HepG2 (cell line): ENCODE measurements at regions not wholly inside any gene's neighbourhood (a gene's known extent, or its start where the extent isn't known, plus 50 kb on each side); places are given as distances from the start of the nearest gene placed in this dataset.

Experiments
- HOXA5 ChIP-seq: sonication (generic); formaldehyde crosslinking; IDR thresholded peaks from 2 replicates; pipeline ENCODE4 v1.4.0; 2020; ENCODE audit warnings: missing genetic modification reagents
- ISL2 ChIP-seq: sonication (generic); formaldehyde crosslinking; IDR thresholded peaks from 2 replicates; pipeline ENCODE4 v1.5.0; 2020; ENCODE audit warnings: missing genetic modification reagents
- KAT7 ChIP-seq: IDR thresholded peaks from 2 replicates; pipeline ENCODE4 v1.6.1; 2018; ENCODE audit warnings: borderline replicate concordance, missing compliant biosample characterization
- KDM3A ChIP-seq: IDR thresholded peaks from 2 replicates; pipeline ENCODE4 v1.6.1; 2018; ENCODE audit warnings: low read depth, missing compliant biosample characterization
- PATZ1 ChIP-seq: sonication (generic); formaldehyde crosslinking; IDR thresholded peaks from 2 replicates; pipeline ENCODE4 v1.4.0; 2020; ENCODE audit warnings: missing genetic modification reagents
- PHF21A ChIP-seq: sonication (generic); formaldehyde crosslinking; IDR thresholded peaks from 2 replicates; pipeline ENCODE4 v1.5.0; 2020; ENCODE audit warnings: mild to moderate bottlenecking, missing genetic modification reagents
- PITX1 ChIP-seq: sonication (generic); formaldehyde crosslinking; IDR thresholded peaks from 2 replicates; pipeline ENCODE4 v1.5.1; 2020; ENCODE audit warnings: mild to moderate bottlenecking, missing genetic modification reagents
- RFXAP ChIP-seq: sonication (generic); formaldehyde crosslinking; IDR thresholded peaks from 2 replicates; pipeline ENCODE4 v1.4.0; 2020; ENCODE audit warnings: missing genetic modification reagents, borderline replicate concordance
- SIX4 ChIP-seq: sonication (generic); formaldehyde crosslinking; IDR thresholded peaks from 2 replicates; pipeline ENCODE4 v1.4.0; 2020; ENCODE audit warnings: missing genetic modification reagents
- ZEB1 ChIP-seq: IDR thresholded peaks from 2 replicates; pipeline ENCODE4 v1.6.1; 2012; ENCODE audit warnings: mild to moderate bottlenecking, low read depth, inconsistent platforms; ENCODE audit not compliant: insufficient replicate concordance
- ZNF101 ChIP-seq: sonication (generic); formaldehyde crosslinking; IDR thresholded peaks from 2 replicates; pipeline ENCODE4 v1.4.0; 2020; ENCODE audit warnings: mild to moderate bottlenecking, low read depth, missing genetic modification reagents, borderline replicate concordance
- ZNF746 ChIP-seq: sonication (generic); formaldehyde crosslinking; IDR thresholded peaks from 2 replicates; pipeline ENCODE4 v1.8.0; 2022; ENCODE audit warnings: mild to moderate bottlenecking, missing genetic modification reagents
- TF ChIP-seq, protein P1 (sequence below): sonication (generic); formaldehyde crosslinking; IDR thresholded peaks from 2 replicates; pipeline ENCODE4 v1.9.0; 2021; ENCODE audit warnings: missing genetic modification reagents, borderline replicate concordance
- TF ChIP-seq, protein P2 (sequence below): sonication (generic); formaldehyde crosslinking; IDR thresholded peaks from 2 replicates; pipeline ENCODE4 v1.5.1; 2020; ENCODE audit warnings: mild to moderate bottlenecking, missing genetic modification reagents
- TF ChIP-seq, protein P3 (sequence below): sonication (generic); formaldehyde crosslinking; IDR thresholded peaks from 2 replicates; pipeline ENCODE4 v1.4.0; 2020; ENCODE audit warnings: low read depth, missing genetic modification reagents
- TF ChIP-seq, protein P4 (sequence below): sonication (generic); formaldehyde crosslinking; IDR thresholded peaks from 2 replicates; pipeline ENCODE4 v1.9.0; 2021; ENCODE audit warnings: missing genetic modification reagents, borderline replicate concordance

DNA sequence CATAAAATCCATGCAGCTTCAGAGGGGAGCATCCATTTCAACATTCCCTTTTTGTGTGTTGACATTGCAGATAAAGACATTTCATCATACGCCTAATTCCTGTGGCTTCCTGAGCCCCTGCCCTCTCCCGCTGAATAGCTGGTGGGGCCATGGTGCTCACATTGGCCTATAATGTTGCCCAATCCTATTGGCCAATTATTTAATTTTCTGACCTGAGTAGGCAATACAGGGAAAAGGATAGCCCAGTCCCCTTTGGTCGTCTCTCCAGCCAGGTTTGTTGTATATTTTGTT lies 163.8 kb upstream of the MYCN start (continued):
- TF ChIP-seq, protein P1, sequence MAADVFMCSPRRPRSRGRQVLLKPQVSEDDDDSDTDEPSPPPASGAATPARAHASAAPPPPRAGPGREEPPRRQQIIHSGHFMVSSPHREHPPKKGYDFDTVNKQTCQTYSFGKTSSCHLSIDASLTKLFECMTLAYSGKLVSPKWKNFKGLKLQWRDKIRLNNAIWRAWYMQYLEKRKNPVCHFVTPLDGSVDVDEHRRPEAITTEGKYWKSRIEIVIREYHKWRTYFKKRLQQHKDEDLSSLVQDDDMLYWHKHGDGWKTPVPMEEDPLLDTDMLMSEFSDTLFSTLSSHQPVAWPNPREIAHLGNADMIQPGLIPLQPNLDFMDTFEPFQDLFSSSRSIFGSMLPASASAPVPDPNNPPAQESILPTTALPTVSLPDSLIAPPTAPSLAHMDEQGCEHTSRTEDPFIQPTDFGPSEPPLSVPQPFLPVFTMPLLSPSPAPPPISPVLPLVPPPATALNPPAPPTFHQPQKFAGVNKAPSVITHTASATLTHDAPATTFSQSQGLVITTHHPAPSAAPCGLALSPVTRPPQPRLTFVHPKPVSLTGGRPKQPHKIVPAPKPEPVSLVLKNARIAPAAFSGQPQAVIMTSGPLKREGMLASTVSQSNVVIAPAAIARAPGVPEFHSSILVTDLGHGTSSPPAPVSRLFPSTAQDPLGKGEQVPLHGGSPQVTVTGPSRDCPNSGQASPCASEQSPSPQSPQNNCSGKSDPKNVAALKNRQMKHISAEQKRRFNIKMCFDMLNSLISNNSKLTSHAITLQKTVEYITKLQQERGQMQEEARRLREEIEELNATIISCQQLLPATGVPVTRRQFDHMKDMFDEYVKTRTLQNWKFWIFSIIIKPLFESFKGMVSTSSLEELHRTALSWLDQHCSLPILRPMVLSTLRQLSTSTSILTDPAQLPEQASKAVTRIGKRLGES (CRISPR knock-in tag): no peak
- TF ChIP-seq PHF21A (CRISPR knock-in tag): peak; percentile 90
- TF ChIP-seq PITX1 (CRISPR knock-in tag): peak; percentile 56; the same call in 1 of the 2 replicates
- TF ChIP-seq ZNF101: no peak
- TF ChIP-seq, protein P2, sequence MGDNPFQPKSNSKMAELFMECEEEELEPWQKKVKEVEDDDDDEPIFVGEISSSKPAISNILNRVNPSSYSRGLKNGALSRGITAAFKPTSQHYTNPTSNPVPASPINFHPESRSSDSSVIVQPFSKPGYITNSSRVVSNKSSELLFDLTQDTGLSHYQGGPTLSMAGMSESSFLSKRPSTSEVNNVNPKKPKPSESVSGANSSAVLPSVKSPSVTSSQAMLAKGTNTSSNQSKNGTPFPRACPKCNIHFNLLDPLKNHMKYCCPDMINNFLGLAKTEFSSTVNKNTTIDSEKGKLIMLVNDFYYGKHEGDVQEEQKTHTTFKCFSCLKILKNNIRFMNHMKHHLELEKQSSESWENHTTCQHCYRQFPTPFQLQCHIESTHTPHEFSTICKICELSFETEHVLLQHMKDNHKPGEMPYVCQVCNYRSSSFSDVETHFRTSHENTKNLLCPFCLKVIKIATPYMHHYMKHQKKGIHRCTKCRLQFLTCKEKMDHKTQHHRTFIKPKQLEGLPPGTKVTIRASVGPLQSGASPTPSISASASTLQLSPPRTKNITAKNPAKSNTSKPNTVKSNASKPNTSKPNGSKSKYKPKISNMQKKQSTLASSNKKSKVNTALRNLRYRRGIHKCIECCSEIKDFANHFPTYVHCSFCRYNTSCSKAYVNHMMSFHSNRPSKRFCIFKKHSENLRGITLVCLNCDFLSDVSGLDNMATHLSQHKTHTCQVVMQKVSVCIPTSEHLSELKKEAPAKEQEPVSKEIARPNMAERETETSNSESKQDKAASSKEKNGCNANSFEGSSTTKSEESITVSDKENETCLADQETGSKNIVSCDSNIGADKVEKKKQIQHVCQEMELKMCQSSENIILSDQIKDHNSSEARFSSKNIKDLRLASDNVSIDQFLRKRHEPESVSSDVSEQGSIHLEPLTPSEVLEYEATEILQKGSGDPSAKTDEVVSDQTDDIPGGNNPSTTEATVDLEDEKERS (CRISPR knock-in tag): peak; percentile 56; the same call in 1 of the 2 replicates
- TF ChIP-seq ZNF746 (CRISPR knock-in tag): peak; percentile 74; the same call in 1 of the 2 replicates
- TF ChIP-seq, protein P3, sequence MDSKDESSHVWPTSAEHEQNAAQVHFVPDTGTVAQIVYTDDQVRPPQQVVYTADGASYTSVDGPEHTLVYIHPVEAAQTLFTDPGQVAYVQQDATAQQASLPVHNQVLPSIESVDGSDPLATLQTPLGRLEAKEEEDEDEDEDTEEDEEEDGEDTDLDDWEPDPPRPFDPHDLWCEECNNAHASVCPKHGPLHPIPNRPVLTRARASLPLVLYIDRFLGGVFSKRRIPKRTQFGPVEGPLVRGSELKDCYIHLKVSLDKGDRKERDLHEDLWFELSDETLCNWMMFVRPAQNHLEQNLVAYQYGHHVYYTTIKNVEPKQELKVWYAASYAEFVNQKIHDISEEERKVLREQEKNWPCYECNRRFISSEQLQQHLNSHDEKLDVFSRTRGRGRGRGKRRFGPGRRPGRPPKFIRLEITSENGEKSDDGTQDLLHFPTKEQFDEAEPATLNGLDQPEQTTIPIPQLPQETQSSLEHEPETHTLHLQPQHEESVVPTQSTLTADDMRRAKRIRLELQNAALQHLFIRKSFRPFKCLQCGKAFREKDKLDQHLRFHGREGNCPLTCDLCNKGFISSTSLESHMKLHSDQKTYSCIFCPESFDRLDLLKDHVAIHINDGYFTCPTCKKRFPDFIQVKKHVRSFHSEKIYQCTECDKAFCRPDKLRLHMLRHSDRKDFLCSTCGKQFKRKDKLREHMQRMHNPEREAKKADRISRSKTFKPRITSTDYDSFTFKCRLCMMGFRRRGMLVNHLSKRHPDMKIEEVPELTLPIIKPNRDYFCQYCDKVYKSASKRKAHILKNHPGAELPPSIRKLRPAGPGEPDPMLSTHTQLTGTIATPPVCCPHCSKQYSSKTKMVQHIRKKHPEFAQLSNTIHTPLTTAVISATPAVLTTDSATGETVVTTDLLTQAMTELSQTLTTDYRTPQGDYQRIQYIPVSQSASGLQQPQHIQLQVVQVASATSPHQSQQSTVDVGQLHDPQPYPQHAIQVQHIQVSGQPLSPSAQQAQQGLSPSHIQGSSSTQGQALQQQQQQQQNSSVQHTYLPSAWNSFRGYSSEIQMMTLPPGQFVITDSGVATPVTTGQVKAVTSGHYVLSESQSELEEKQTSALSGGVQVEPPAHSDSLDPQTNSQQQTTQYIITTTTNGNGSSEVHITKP (CRISPR knock-in tag): no peak
- TF ChIP-seq ISL2 (CRISPR knock-in tag): peak; percentile 96
- 0 out of 2 replicates have a peak, but pooled peaks have one; percentile 81 for TF ChIP-seq HOXA5 (CRISPR knock-in tag)
- TF ChIP-seq KDM3A (CRISPR knock-in tag): peak; percentile 66; the same call in 1 of the 2 replicates
- TF ChIP-seq SIX4 (CRISPR knock-in tag): peak; percentile 67; the same call in 1 of the 2 replicates
- peak; percentile 94 for TF ChIP-seq PATZ1 (CRISPR knock-in tag)
- TF ChIP-seq RFXAP (CRISPR knock-in tag): no peak
- peak; percentile 67 for TF ChIP-seq ZEB1
- TF ChIP-seq, protein P4, sequence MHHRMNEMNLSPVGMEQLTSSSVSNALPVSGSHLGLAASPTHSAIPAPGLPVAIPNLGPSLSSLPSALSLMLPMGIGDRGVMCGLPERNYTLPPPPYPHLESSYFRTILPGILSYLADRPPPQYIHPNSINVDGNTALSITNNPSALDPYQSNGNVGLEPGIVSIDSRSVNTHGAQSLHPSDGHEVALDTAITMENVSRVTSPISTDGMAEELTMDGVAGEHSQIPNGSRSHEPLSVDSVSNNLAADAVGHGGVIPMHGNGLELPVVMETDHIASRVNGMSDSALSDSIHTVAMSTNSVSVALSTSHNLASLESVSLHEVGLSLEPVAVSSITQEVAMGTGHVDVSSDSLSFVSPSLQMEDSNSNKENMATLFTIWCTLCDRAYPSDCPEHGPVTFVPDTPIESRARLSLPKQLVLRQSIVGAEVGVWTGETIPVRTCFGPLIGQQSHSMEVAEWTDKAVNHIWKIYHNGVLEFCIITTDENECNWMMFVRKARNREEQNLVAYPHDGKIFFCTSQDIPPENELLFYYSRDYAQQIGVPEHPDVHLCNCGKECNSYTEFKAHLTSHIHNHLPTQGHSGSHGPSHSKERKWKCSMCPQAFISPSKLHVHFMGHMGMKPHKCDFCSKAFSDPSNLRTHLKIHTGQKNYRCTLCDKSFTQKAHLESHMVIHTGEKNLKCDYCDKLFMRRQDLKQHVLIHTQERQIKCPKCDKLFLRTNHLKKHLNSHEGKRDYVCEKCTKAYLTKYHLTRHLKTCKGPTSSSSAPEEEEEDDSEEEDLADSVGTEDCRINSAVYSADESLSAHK (CRISPR knock-in tag): no peak
- no peak for TF ChIP-seq KAT7 (CRISPR knock-in tag)
